HCT116 (cell line): ENCODE measurements at regions not wholly inside any gene's neighbourhood (a gene's known extent, or its start where the extent isn't known, plus 50 kb on each side); places are given as distances from the start of the nearest gene placed in this dataset.

Experiments
- ATAC-seq: fragments of 200-7000 bp; cut with Tn5 transposase; 2 replicates; pipeline ENCODE4 v1.9.1; 2020; ENCODE audit warnings: mild to moderate bottlenecking, moderate library complexity
- BruUV-seq: library from RNA; stranded (reverse); fragments of 400-500 nt; replicated peaks from 2 replicates; lab custom pipeline; 2021; lab: Mats Ljungman, UMichigan
- CTCF ChIA-PET: fragments of 300-600 bp; sonication (Branson Sonifier 250); formaldehyde crosslinking; loops from one replicate; lab custom pipeline; 2021; ENCODE audit warnings: antibody characterized with exemption; lab: Charles Lee
- POLR2A ChIA-PET: fragments of 300-600, 350-600 bp; sonication (Branson Sonifier 250); formaldehyde crosslinking; loops from one replicate; lab custom pipeline; 2021; ENCODE audit warnings: antibody characterized with exemption; lab: Charles Lee
- RAD21 ChIA-PET, 2 experiments: fragments of 300-600 bp; sonication (Branson Sonifier 250); formaldehyde crosslinking; loops; one replicate each; lab custom pipeline; 2023; ENCODE audit warnings: low total read pairs in 2 of 2; ENCODE audit not compliant: uncharacterized antibody in 2 of 2, unreplicated experiment in 2 of 2, low non-redundant PET in 1 of 2; lab: Charles Lee
- DNase-seq: peaks from one replicate; pipeline ENCODE4 v3.0.0-alpha.2; 2010; ENCODE audit warnings: low read depth, low spot score
- H2AFZ ChIP-seq: fragments of 200-600 bp; shearing (Covaris generic), sonication (generic); 2 replicates; pipeline ENCODE4 v1.6.1; 2017; ENCODE audit warnings: low read depth, mixed run types, mixed read lengths, antibody characterized with exemption, low read length; ENCODE audit not compliant: poor library complexity, severe bottlenecking
- H3K27ac ChIP-seq: 2 replicates; pipeline ENCODE4 v1.5.1; 2012; ENCODE audit warnings: low read depth, low read length
- H3K27me3 ChIP-seq: fragments of 200-600 bp; sonication (generic); 2 replicates; pipeline ENCODE4 v1.6.1; 2016; ENCODE audit warnings: mixed run types, low read length, mixed read lengths; ENCODE audit not compliant: insufficient read depth
- H3K36me3 ChIP-seq, 2 experiments: fragments of 200-500 bp in 1 of 2; fragments of 200-600 bp in 1 of 2; sonication (Bioruptor generic) in 1 of 2; sonication (generic) in 1 of 2; 2 replicates each; pipeline versions ENCODE4 v1.5.1 to v1.6.1; 2014 to 2016; ENCODE audit warnings: low read length in 2 of 2, inconsistent platforms in 1 of 2, mixed read lengths in 1 of 2, mixed run types in 1 of 2; ENCODE audit not compliant: insufficient read depth in 2 of 2, control insufficient read depth in 1 of 2
- H3K4me1 ChIP-seq, 2 experiments: fragments of 200-600 bp in 1 of 2; sonication (generic) in 1 of 2; 2 replicates each; pipeline versions ENCODE4 v1.5.1 to v1.6.1; 2012 to 2017; ENCODE audit warnings: low read length in 2 of 2, inconsistent platforms in 1 of 2, mild to moderate bottlenecking in 1 of 2, mixed read lengths in 1 of 2, mixed run types in 1 of 2, moderate library complexity in 1 of 2; ENCODE audit not compliant: insufficient read depth in 2 of 2, control insufficient read depth in 1 of 2
- H3K4me2 ChIP-seq: fragments of 200-600 bp; sonication (generic); 2 replicates; pipeline ENCODE4 v1.6.1; 2017; ENCODE audit warnings: mixed run types, low read length, mixed read lengths
- H3K4me3 ChIP-seq, 2 experiments: fragments of 200-600 bp in 1 of 2; sonication (generic) in 1 of 2; replicated peaks in 1 of 2; 2 replicates each; pipeline ENCODE4 v1.5.1; 2011 to 2016; ENCODE audit warnings: low read length in 2 of 2, control low read depth in 1 of 2, low read depth in 1 of 2, mild to moderate bottlenecking in 1 of 2, mixed read lengths in 1 of 2, mixed run types in 1 of 2
- H3K79me2 ChIP-seq: fragments of 200-600 bp; sonication (generic); 2 replicates; pipeline ENCODE4 v1.6.1; 2017; ENCODE audit warnings: mild to moderate bottlenecking, mixed run types, low read length, moderate library complexity, mixed read lengths; ENCODE audit not compliant: insufficient read depth
- H3K9ac ChIP-seq: fragments of 200-600 bp; sonication (generic); 2 replicates; pipeline ENCODE4 v1.6.1; 2016; ENCODE audit warnings: low read length, mixed read lengths
- H3K9me2 ChIP-seq: fragments of 200-600 bp; sonication (generic), shearing (Covaris generic); 2 replicates; pipeline ENCODE4 v1.6.1; 2017; ENCODE audit warnings: mixed run types, mild to moderate bottlenecking, moderate library complexity; ENCODE audit not compliant: insufficient read depth
- H3K9me3 ChIP-seq, 2 experiments: fragments of 200-500 bp in 1 of 2; fragments of 200-600 bp in 1 of 2; sonication (Bioruptor generic) in 1 of 2; sonication (generic) in 1 of 2; 2 replicates each; pipeline ENCODE4 v1.6.1; 2014 to 2017; ENCODE audit warnings: low read length in 2 of 2, mixed read lengths in 2 of 2, inconsistent platforms in 1 of 2, low read depth in 1 of 2, mild to moderate bottlenecking in 1 of 2, mixed run types in 1 of 2, moderate library complexity in 1 of 2; ENCODE audit not compliant: control insufficient read depth in 1 of 2, insufficient read depth in 1 of 2
- H4K20me1 ChIP-seq: fragments of 200-600 bp; sonication (generic), shearing (Covaris generic); 2 replicates; pipeline ENCODE4 v1.6.1; 2017; ENCODE audit warnings: mixed run types, mild to moderate bottlenecking, moderate library complexity; ENCODE audit not compliant: insufficient read depth
- ATF3 ChIP-seq: IDR thresholded peaks from 2 replicates; pipeline ENCODE4 v1.6.1; 2012
- CEBPB ChIP-seq: IDR thresholded peaks from 2 replicates; pipeline ENCODE4 v1.6.1; 2012; ENCODE audit warnings: low read depth
- EGR1 ChIP-seq: IDR thresholded peaks from 2 replicates; pipeline ENCODE4 v1.6.1; 2012; ENCODE audit warnings: low read depth
- ELF1 ChIP-seq: IDR thresholded peaks from 2 replicates; pipeline ENCODE4 v1.6.1; 2012; ENCODE audit warnings: low read depth, borderline replicate concordance
- EZH2 ChIP-seq: fragments of 200-600 bp; sonication (generic); IDR thresholded peaks from 2 replicates; pipeline ENCODE4 v1.6.1; 2017; ENCODE audit warnings: antibody characterized with exemption, mixed run types
- FOSL1 ChIP-seq: IDR thresholded peaks from 2 replicates; pipeline ENCODE4 v1.6.1; 2012; ENCODE audit warnings: low read depth
- MAX ChIP-seq: IDR thresholded peaks from 2 replicates; pipeline ENCODE4 v1.6.1; 2012
- POLR2A ChIP-seq: IDR thresholded peaks from 2 replicates; pipeline ENCODE4 v1.7.0; 2011; ENCODE audit warnings: borderline replicate concordance; ENCODE audit not compliant: insufficient read depth, insufficient read length; ENCODE audit errors: extremely low read depth
- POLR2AphosphoS5 ChIP-seq: IDR thresholded peaks from 2 replicates; pipeline ENCODE4 v1.6.1; 2011; ENCODE audit warnings: mild to moderate bottlenecking, low read depth, low read length, moderate library complexity
- REST ChIP-seq: IDR thresholded peaks from 2 replicates; pipeline ENCODE4 v1.6.1; 2012; ENCODE audit warnings: low read depth
- SIN3A ChIP-seq: IDR thresholded peaks from 2 replicates; pipeline ENCODE4 v1.6.1; 2012; ENCODE audit warnings: low read depth
- SP1 ChIP-seq: IDR thresholded peaks from 2 replicates; pipeline ENCODE4 v1.6.1; 2012; ENCODE audit warnings: low read depth
- SRF ChIP-seq: IDR thresholded peaks from 2 replicates; pipeline ENCODE4 v1.6.1; 2012; ENCODE audit warnings: low read depth
- TCF7L2 ChIP-seq: IDR thresholded peaks from 2 replicates; pipeline ENCODE4 v1.7.0; 2011; ENCODE audit warnings: borderline replicate concordance, inconsistent platforms; ENCODE audit not compliant: insufficient read depth, insufficient read length; ENCODE audit errors: extremely low read depth
- YY1 ChIP-seq: IDR thresholded peaks from 2 replicates; pipeline ENCODE4 v1.6.1; 2011; ENCODE audit warnings: low read length, low read depth, moderate library complexity, mild to moderate bottlenecking; ENCODE audit not compliant: insufficient replicate concordance; ENCODE audit errors: extremely low read depth
- ZBTB33 ChIP-seq: IDR thresholded peaks from 2 replicates; pipeline ENCODE4 v1.6.1; 2011; ENCODE audit warnings: mild to moderate bottlenecking, low read length, moderate library complexity; ENCODE audit not compliant: insufficient replicate concordance; ENCODE audit errors: extremely low read depth
- ZFX ChIP-seq: fragments of 450-650 bp; IDR thresholded peaks from 2 replicates; pipeline ENCODE4 v1.6.1; 2017
- ZNF274 ChIP-seq: fragments of 200-500 bp; sonication (Bioruptor generic); IDR thresholded peaks from 2 replicates; pipeline ENCODE4 v1.6.1; 2014; ENCODE audit warnings: mild to moderate bottlenecking, low read depth, low read length, inconsistent platforms
- intact Hi-C: fragments of 100-400 bp; cut with micrococcal nuclease; formaldehyde crosslinking; loops from 2 replicates; pipeline ENCODE4 v1.10.0; 2022

GRCh38 chr2:209062210-209062609, 361.6 kb upstream of the MAP2 start:
- TF ChIP-seq TCF7L2 (no peak), ATF3 (no peak), SP1 (no peak), ELF1 (no peak), MAX (no peak), POLR2A (no peak), EGR1 (no peak), FOSL1 (no peak), ZFX (no peak), ZNF274 (no peak), EZH2 (no peak), SRF (no peak), CEBPB (no peak), YY1 (no peak), ZBTB33 (no peak), POLR2AphosphoS5 (no peak), REST (no peak), SIN3A (no peak)
- TF ChIP-seq, all 23 proteins: peak for 0
- no peaks in the 10 kb centered on the region for H3K27me3 ChIP-seq
- POLR2A ChIA-PET: no interaction called here
- H3K27ac ChIP-seq: no peak overlapping the region
- H3K79me2 ChIP-seq: no peaks in the 10 kb centered on the region
- H3K36me3 ChIP-seq: no peaks in the 10 kb centered on the region
- CTCF ChIA-PET: no interaction called here
- ATAC-seq (no peak), DNase-seq (no peak)
- no peak overlapping the region for H2AFZ ChIP-seq
- no peak overlapping the region for H3K9ac ChIP-seq
- H3K4me2 ChIP-seq: no peak overlapping the region
- BruUV-seq: no TSS peak
- RAD21 ChIA-PET: no interaction called here
- H4K20me1 ChIP-seq: no peaks in the 10 kb centered on the region; the same call in 1 of the 2 replicates
- H3K4me3 ChIP-seq: no peak overlapping the region
- no peaks in the 10 kb centered on the region for H3K9me3 ChIP-seq
- no peaks in the 10 kb centered on the region for H3K9me2 ChIP-seq
- no peaks in the 10 kb centered on the region for H3K4me1 ChIP-seq
- intact Hi-C loops: no loop called here
